SH-SY5Y (cell line): ENCODE measurements at regions not wholly inside any gene's neighbourhood (a gene's known extent, or its start where the extent isn't known, plus 50 kb on each side); places are given as distances from the start of the nearest gene placed in this dataset.

Experiments
- GATA2 ChIP-seq: IDR thresholded peaks from 2 replicates; pipeline ENCODE4 v1.6.1; 2011; ENCODE audit warnings: mild to moderate bottlenecking, low read depth, low read length
- GATA3 ChIP-seq: IDR thresholded peaks from 2 replicates; pipeline ENCODE4 v1.6.1; 2011; ENCODE audit warnings: low read depth, mild to moderate bottlenecking, low read length, moderate library complexity

DNA sequence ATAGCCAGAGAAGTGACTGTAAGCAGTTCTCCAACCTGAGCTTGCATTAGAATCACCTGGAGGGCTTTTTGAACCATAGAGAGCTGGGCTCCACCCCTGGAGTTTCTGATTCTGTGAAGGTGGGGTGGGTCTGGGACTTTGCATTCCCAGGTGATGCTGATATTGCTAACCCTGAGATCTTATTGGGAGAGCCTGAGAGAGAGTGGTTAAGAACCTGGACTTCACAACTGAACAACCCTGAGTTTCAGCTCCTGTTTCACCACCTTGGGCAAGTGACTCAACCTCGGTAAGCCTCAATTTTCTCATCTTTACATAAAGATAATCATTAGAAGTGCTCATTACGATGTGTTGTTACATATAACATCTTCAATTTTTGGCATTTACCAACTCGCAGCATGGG is 498.6 kb downstream of the EBF1 start:
- TF ChIP-seq GATA2: no peak
- TF ChIP-seq GATA3: no peak
